NCI-H187 treated with DMSO at 0.1 percent for 48 hours (cell line): ENCODE measurements at regions not wholly inside any gene's neighbourhood (a gene's known extent, or its start where the extent isn't known, plus 50 kb on each side); places are given as distances from the start of the nearest gene placed in this dataset.

Experiments used
- DNase-seq: peaks from one replicate; lab custom pipeline; 2025; lab: John Stamatoyannopoulos, UW

- no peak for DNase-seq
Measured at GRCh38 chr18:44066541-44066940, 614.1 kb upstream of the SETBP1 start.

DNA sequence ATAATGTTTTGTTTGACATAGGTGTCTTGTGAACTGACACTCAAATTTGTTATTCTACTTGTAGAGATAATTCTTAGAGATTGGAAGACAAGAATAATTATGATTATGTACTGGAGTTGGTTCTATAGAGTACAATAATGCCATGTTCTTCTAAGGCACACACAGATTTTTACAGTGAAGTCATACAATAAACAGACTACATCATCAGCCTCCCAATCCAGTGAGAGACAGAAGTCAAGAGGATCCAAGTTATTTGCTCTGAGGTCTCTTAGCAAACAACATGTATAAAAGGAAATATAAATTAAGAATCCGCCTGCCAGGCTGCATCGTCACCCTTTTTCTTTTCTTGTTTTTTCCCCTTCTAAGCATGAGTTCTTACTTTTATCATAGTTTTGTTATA lies 613.5 kb upstream of the SETBP1 start:
- no peak for DNase-seq

DNA sequence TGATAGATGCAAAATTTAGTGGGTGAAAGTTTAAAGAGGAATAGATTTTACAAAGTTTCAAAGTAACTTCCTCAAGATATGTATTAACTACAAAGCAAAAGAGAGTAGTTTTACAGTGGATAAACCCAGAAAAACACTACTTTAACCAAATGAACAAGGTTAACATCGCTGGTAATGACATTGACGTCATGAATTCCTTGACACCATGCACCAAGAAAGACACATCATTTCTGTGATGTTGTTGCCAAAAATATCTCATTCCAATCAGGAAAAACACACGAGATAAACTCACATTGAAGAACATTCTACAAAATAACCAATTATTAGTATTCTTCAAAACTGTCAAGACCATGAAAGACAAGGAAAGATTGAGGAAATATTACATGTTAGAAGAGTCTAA lies 605.6 kb upstream of the SETBP1 start:
- DNase-seq, result no peak

DNA sequence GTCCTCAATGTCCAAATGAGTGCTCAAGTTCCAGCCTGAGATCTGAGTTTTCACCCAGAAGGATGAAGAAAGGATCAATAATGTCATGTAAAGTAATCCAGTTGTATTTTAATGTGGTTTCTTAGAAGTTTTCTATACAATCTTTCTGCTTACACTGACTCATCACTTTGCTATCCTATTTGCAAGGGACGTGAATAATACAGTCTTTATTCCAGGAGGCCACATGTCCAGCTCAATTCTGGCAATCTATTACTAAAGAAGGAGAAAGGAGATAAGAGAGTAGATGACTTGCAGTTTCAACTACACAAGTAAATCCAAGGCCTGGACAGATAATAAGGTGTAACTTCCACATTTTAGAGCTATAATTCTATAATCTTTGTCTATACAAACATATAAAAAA lies 601.1 kb upstream of the SETBP1 start:
- DNase-seq, result no peak

GRCh38 chr18:44080054-44080453 lies 600.6 kb upstream of the SETBP1 start:
- DNase-seq, result no peak

DNA sequence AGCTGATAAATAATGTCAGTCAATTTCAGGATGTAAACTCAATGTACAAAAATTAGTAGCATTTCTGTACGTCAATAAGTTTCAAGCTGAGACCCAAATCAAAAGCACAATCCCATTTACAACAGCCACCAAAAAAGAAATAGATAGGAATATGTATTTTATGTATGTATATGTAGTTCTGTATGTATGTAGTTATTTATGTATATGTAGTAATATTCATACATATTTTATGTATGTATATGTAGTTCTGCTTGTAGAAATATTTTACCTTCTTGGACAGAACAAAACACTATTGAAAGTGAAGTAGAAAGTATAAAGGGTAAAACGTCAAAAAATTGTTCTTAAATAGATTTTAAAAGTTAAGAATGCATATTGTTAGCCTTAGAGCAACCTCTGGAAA lies 591.0 kb upstream of the SETBP1 start:
- DNase-seq, result no peak

GRCh38 chr18:44090453-44090852 lies 590.2 kb upstream of the SETBP1 start:
- DNase-seq, result no peak

DNA sequence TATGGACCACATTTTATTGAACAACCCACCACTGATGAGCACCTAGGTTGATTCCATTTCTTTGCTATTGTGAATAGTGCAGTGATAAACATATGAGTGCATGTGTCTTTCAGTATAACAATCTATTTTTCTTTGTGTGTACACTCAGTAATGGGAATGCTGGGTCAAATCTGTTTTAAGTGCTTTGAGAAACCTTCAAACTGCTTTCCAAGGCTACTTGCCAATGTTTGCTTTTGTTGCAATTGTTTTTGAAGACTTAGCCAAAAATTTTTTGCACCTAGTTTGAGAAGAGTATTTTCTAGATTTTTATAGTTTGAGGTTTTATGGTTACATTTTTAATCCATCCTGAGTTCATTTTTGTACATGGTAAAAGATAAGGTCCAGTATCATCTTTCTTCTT lies 587.4 kb upstream of the SETBP1 start:
- DNase-seq, result no peak

DNA sequence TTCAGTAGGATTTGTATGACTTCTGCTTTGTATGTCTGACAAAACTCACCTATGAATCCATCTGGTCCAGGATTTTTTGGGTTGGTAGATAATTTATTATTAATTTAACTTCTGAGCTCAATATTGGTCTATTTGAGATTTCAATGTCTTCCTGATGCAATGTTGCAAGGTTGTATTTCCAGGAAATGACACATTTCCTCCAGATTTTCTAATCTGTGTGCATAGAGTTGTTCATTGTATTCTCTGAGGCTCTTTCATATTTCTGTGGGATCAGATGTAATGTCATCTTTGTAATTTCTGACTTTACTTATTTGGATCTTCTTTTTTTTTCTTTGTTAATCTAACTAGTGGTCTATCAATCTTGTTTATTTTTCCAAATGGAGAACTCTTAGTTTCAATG lies 584.7 kb upstream of the SETBP1 start:
- DNase-seq, result no peak

DNA sequence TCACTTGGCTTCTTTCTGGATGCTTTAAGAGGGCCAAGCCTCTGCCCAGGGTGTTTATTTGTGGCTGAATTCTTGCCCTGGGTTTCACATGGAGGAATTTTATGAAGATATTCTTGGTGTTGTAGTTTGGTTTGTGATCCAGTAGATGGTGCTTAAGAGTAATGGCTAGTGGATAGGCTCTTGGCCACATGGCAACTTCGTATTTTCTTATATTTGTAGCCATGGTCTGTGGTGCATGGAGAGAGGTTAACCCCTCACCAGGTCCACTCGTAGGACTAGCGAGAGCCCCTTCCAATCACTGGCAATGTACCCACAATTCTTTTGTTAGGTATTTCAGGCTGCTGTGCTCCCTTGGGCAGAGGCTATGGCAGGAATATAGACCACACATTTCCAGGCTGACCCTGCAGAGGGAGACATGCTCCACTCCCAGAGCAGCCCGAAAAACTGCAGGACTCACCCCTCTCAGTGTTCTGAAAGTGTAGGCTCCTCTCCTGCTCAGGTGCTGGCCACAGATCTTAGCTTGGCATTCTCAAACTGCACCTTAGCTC lies 582.1 kb upstream of the SETBP1 start:
- no peak for DNase-seq

GRCh38 chr18:44107187-44107586 lies 573.5 kb upstream of the SETBP1 start:
- DNase-seq, result no peak

DNA sequence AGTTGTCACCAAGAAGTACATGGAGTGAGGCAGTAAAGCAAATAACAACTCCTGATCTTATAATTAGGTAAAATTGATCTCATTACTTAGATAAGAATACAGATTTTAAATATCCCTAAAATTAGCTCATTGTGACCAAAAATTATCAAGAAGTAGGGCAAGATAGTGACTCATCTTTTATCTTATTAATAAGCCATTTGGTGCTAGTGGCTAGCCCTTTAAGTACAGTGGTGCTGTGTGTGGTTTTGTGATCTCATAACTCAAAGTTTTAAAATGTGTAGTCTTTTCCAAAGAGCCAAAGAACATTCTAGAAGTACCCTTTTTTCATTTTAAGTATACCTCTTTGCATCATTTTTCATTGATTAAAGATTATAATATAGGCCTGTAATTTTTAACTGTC lies 569.4 kb upstream of the SETBP1 start:
- DNase-seq, result no peak

GRCh38 chr18:44117821-44118220 lies 562.9 kb upstream of the SETBP1 start:
- no peak for DNase-seq

DNA sequence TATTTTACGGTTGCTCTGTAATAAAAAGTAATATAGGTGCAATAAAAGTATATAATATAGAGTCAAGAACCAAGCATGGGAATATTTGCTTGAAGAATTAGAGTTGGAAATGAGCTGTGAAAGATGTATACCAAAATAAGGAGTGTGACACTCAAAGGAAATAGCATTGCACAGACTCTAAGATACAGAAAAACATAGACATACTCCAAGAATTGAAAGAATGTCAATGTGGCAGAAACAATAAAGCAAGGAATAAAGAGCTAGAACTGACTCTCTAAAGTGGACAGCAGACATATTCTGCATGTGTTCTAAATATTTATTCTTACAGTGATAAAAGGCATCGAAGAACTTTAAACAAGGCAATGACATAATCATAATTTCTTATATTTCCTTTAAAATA lies 561.1 kb upstream of the SETBP1 start:
- no peak for DNase-seq

DNA sequence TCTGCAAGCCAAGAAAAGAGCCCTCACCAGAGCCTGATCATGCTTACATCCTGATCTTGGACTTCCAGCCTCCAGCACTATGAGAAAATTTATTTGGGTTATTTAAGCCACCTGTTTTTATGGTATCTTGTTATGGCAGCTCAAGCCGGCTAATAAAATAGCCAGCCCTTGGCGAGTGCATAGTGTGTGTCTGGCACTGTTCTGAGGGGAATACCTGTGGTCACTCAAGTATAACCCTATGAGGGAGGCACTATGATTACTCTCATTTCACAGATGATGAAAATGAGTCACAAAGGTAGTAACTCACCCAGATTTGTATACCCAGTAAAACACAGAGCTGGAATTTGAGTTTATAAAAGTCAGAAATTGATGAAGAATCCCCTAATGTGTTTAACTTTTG lies 556.9 kb upstream of the SETBP1 start:
- no peak for DNase-seq

- DNase-seq, result no peak
Measured at GRCh38 chr18:44125446-44125845, 555.2 kb upstream of the SETBP1 start.

DNA sequence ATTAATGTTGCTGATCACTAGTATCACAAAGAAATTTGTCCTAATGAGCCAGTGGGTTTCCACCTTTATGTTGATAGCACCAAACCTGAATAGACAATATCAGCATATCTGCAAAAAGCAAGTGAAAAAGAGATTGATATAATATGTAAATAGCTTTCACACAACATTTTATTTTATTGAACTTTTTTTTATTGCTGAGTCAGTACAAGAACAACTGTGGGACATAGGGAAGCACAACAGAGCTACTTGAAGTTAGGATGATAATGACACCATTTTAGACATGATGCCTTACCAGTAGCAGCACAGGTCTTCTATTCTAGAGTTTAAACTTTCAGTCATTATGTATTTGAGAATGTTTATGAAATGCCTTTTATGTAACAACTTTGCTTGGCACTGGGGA lies 554.1 kb upstream of the SETBP1 start:
- no peak for DNase-seq

DNA sequence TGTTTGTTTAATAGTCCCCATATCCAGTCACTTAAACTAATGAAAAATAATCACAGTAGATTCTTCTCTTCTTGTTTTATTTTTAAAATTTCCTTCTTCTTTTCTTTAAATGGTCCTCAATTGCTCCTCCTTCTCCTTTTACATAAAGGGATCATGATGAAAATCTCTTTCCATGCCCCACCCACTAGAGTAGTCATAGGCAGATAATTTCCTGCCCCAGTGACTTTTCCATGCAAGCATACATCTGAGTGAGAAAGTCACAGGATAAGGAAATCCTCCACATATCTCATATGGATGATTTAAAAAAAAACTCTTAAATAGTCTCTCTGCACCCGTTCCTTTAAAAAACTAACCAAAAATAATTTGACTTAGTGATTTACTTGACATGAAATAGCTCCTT lies 552.3 kb upstream of the SETBP1 start:
- DNase-seq, result no peak

DNA sequence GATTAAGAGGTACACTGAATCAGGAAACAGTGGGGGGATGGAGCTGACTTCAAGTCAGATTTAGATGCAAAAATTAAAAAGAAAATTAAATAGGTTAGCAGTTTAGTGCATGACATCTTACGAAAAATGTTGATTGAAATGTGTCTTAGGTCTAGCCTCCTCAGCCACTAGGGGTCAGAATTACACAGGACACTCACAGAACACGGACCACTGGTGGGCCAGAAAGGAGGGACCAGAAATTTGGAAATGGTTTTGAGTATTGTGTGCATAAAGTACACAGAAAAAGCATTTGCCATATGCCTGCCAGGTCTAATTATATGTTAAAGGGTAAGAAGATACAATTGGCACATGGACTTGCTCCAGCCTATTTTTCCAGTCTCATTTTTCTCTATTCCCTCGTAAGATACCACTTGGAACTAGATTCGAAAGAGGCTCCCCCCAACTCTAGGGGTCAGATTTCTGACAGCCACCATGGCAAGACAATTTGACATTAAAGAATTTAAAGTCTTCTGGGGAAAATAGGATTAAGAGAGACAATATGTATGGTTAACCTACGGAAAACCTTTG lies 550.2 kb upstream of the SETBP1 start:
- DNase-seq, result no peak

DNA sequence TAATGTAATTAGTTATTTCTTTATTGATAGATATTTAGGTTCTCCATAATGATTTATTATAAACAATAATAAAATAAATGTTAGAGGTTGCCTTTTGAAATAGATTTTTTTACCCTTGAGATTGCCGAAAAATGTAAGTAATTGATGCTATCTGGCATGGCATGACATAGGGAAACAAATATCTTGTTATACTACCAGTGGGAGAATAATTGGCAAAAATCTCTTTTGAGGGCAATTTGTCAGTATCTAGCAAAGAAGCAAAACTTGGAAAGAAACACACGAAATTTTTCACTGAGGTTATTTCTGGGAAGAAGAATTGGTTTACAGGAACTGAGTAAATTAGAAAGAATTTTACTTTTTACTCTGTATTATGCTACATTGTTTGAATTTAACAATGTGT lies 547.2 kb upstream of the SETBP1 start:
- DNase-seq, result no peak

GRCh38 chr18:44134447-44134846 lies 546.2 kb upstream of the SETBP1 start:
- DNase-seq, result no peak

- DNase-seq, result no peak
Measured at GRCh38 chr18:44135741-44136140, 544.9 kb upstream of the SETBP1 start.

DNA sequence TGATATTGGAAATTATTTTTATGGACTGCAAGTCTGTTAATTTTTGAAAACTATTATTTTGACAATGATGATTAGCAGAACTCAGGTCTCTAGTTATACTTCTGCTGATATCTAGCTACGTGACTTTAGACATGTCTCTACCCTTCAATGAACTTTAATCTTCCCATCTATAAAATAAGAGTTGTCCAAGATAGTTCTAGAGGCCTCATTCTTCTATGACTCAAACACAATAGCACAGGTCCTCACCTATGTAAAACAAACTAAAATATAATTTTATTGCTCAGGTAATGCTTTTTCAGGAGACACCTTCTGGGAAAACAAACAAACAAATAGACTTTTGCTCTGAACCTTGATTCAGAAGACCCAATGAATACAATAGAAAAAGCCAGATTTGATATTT lies 544.4 kb upstream of the SETBP1 start:
- no peak for DNase-seq

DNA sequence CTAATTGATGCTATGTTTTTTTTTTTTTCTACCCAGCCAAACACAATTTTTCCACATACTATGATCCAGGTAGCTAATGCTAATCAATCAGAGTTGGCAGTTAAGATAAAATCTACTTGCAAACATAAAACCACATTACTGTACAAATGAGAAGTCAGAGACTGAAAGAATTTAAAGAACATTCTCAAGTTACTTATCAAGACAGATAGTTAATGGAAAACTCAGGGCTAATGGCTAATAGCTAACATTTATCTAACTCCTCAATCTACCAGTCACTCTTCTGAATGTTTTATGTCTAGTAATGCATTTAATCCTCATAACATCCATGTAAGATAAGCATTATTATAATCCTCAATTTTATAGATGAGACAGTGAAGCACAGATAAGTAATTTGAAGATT lies 537.6 kb upstream of the SETBP1 start:
- no peak for DNase-seq

DNA sequence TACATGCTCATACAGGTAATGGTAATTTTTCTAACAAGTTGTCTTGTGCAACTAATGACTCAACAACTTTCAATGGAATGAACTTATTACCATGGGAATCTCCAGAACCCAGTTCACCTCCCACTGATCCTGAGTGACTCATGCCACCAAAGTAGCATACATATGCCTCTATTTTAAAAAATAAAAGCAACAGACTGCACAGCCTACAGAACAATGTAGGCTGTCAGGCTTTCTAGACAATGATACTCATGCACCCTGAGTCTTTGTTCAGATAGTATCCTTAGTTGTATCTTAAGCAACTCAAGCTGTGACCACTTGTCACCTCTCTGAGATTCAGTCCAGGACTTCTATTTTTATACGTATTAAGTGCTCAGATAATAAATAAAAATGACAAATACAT lies 531.0 kb upstream of the SETBP1 start:
- DNase-seq, result no peak
